ENCODE measurements at regions not wholly inside any gene's neighbourhood (a gene's known extent, or its start where the extent isn't known, plus 50 kb on each side); places are given as distances from the start of the nearest gene placed in this dataset.

- no peaks in the 10 kb centered on the region for H3K36me3 ChIP-seq (replicated peaks; ENCODE audit: insufficient read depth, low read length)
- no peaks in the 10 kb centered on the region for H3K79me2 ChIP-seq (ENCODE audit: low read length)
- no peak overlapping the region for H2AFZ ChIP-seq (ENCODE audit: low read length)
- H3K4me1 ChIP-seq (ENCODE audit: low read length): no peaks in the 10 kb centered on the region
- DNase-seq: no peak
- no peaks in the 10 kb centered on the region for H4K20me1 ChIP-seq (ENCODE audit: insufficient read depth, low read length)
- no peak overlapping the region for H3K9ac ChIP-seq (ENCODE audit: low read length)
- H3K27ac ChIP-seq (ENCODE audit: low read length): no peak overlapping the region
- no peaks in the 10 kb centered on the region for H3K9me2 ChIP-seq (replicated peaks; ENCODE audit: insufficient read depth, low read length)
- H3K4me3 ChIP-seq (ENCODE audit: low read length): no peak overlapping the region
- H3K4me2 ChIP-seq (ENCODE audit: low read depth, low read length): no peak overlapping the region
- TF ChIP-seq CTCF (IDR thresholded peaks at IDR 0.05; ENCODE audit: low read length) (no peak), EZH2 (optimal IDR thresholded peaks at IDR 0.05; ENCODE audit: low read depth, low read length) (no peak), EZH2phosphoT487 (IDR thresholded peaks at IDR 0.05; ENCODE audit: low read length) (no peak)
- H3K9me3 ChIP-seq (replicated peaks; ENCODE audit: insufficient read depth, low read length): no peaks in the 10 kb centered on the region
- H3K27me3 ChIP-seq (replicated peaks; ENCODE audit: insufficient read depth, low read length): no peaks in the 10 kb centered on the region
- no peaks in the 10 kb centered on the region for H3F3A ChIP-seq (ENCODE audit: insufficient read depth, low read length)
Measured at GRCh38 chr5:51902512-51902911, 519.3 kb downstream of the ISL1 start.

GRCh38 chr5:51908215-51908614, 525.0 kb downstream of the ISL1 start:
- Histone ChIP-seq H2AFZ (ENCODE audit: low read length) (no peak overlapping the region), H3K4me1 (ENCODE audit: low read length) (no peaks in the 10 kb centered on the region), H3K4me3 (ENCODE audit: low read length) (no peak overlapping the region), H4K20me1 (ENCODE audit: insufficient read depth, low read length) (no peaks in the 10 kb centered on the region), H3K9me2 (replicated peaks; ENCODE audit: insufficient read depth, low read length) (no peaks in the 10 kb centered on the region), H3K36me3 (replicated peaks; ENCODE audit: insufficient read depth, low read length) (no peaks in the 10 kb centered on the region), H3K27me3 (replicated peaks; ENCODE audit: insufficient read depth, low read length) (no peaks in the 10 kb centered on the region), H3F3A (ENCODE audit: insufficient read depth, low read length) (no peaks in the 10 kb centered on the region), H3K9ac (ENCODE audit: low read length) (no peak overlapping the region), H3K9me3 (replicated peaks; ENCODE audit: insufficient read depth, low read length) (no peaks in the 10 kb centered on the region), H3K27ac (ENCODE audit: low read length) (no peak overlapping the region), H3K4me2 (ENCODE audit: low read depth, low read length) (no peak overlapping the region), H3K79me2 (ENCODE audit: low read length) (no peaks in the 10 kb centered on the region)
- no peak for DNase-seq
- TF ChIP-seq CTCF (IDR thresholded peaks at IDR 0.05; ENCODE audit: low read length): no peak
- TF ChIP-seq EZH2phosphoT487 (IDR thresholded peaks at IDR 0.05; ENCODE audit: low read length): no peak
- TF ChIP-seq EZH2 (optimal IDR thresholded peaks at IDR 0.05; ENCODE audit: low read depth, low read length): no peak

GRCh38 chr5:51944500-51945125, 561.4 kb downstream of the ISL1 start:
- TF ChIP-seq EZH2 (optimal IDR thresholded peaks at IDR 0.05; ENCODE audit: low read depth, low read length) (no peak), EZH2phosphoT487 (IDR thresholded peaks at IDR 0.05; ENCODE audit: low read length) (no peak), CTCF (IDR thresholded peaks at IDR 0.05; ENCODE audit: low read length) (no peak)
- Histone ChIP-seq H3K27me3 (replicated peaks; ENCODE audit: insufficient read depth, low read length) (no peaks in the 10 kb centered on the region), H4K20me1 (ENCODE audit: insufficient read depth, low read length) (no peaks in the 10 kb centered on the region), H3K36me3 (replicated peaks; ENCODE audit: insufficient read depth, low read length) (no peaks in the 10 kb centered on the region), H3K4me2 (ENCODE audit: low read depth, low read length) (no peak overlapping the region), H3K9ac (ENCODE audit: low read length) (no peak overlapping the region), H3K79me2 (ENCODE audit: low read length) (no peaks in the 10 kb centered on the region), H3K4me3 (ENCODE audit: low read length) (no peak overlapping the region), H3K9me2 (replicated peaks; ENCODE audit: insufficient read depth, low read length) (no peaks in the 10 kb centered on the region), H2AFZ (ENCODE audit: low read length) (no peak overlapping the region), H3F3A (ENCODE audit: insufficient read depth, low read length) (no peaks in the 10 kb centered on the region), H3K9me3 (replicated peaks; ENCODE audit: insufficient read depth, low read length) (no peaks in the 10 kb centered on the region), H3K27ac (ENCODE audit: low read length) (no peak overlapping the region), H3K4me1 (ENCODE audit: low read length) (no peaks in the 10 kb centered on the region)
- DNase-seq: no peak

Measured in MM.1S (cell line).